ENCODE measurements at regions not wholly inside any gene's neighbourhood (a gene's known extent, or its start where the extent isn't known, plus 50 kb on each side); places are given as distances from the start of the nearest gene placed in this dataset.

DNA sequence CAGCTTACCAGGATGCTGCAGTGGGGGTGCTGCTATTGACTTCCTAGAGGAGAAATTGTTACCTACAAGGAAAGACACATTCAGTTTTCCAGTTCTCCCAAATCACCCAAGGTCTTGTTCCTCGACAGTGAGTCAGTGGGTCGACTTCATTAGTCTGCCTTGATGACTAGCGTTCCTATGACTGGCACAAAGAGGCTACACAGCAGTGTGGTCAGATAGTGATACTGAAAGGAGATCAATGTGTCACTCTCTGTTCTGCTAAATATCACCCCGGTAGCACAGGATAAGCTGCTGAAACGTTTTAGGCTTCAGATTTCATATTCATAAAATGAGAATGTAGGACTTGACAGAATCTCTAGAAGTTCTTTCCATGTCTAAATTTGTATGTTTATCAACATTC, 357.4 kb downstream of the LMX1A start:
- H3K9me3 Mint-ChIP-seq: peaks cover 0 to 20% (median 10%) of the 10 kb centered on the region in 5 donors
- Histone ChIP-seq H3K4me3 (ENCODE audit: low read length) (no peak overlapping the region), H3K27me3 (ENCODE audit: insufficient read depth, low read length, poor library complexity, severe bottlenecking) (no peaks in the 10 kb centered on the region), H3K4me1 (ENCODE audit: insufficient read depth, low read length) (no peaks in the 10 kb centered on the region), H3K9me3 (ENCODE audit: low read length) (no peaks in the 10 kb centered on the region), H3K36me3 (ENCODE audit: insufficient read depth, low read length) (no peaks in the 10 kb centered on the region), H3K27ac (ENCODE audit: low read depth, low read length) (no peak overlapping the region)
- ChIA-PET POLR2A (no interaction called here), CTCF (no interaction called here)
- H3K4me1 Mint-ChIP-seq: no peaks in the 10 kb centered on the region
- DNase-seq: no peak
- no peaks in the 10 kb centered on the region for H3K36me3 Mint-ChIP-seq
- no peaks in the 10 kb centered on the region for H3K27me3 Mint-ChIP-seq
- H3K27ac Mint-ChIP-seq: no peak overlapping the region
- no peak overlapping the region for H3K4me3 Mint-ChIP-seq

DNA sequence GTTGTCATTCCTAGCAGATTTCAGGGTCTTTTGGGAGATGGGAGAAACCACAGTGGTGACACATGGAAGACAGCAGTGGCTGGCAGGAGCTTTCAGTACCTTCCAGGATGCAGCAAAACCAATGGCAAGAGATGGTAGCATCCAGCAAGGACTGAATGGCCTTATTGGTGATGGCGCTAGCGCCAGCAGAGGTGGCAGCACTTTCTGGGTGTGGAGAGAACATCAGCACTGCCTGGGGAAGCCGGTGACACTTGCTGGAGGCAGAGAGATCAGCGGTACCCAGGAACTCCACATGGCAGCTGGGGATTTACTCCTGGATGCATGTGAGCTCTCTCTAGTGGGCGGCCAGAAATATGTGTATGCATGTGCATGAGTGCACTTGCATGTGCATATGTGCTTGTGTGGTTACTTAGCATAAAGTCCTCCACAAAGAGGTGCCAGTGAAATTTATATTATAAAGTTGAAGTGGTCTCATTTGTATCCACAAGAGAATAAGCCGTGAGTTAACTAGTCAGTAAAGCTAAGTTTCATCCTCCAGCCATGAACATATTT, 364.7 kb downstream of the LMX1A start:
- Mint-ChIP-seq H3K27me3 (no peaks in the 10 kb centered on the region), H3K27ac (no peak overlapping the region), H3K4me3 (no peak overlapping the region), H3K9me3 (peaks cover 0 to 8% (median 4%) of the 10 kb centered on the region in 5 donors), H3K4me1 (no peaks in the 10 kb centered on the region), H3K36me3 (no peaks in the 10 kb centered on the region)
- Histone ChIP-seq H3K36me3 (ENCODE audit: insufficient read depth, low read length) (no peaks in the 10 kb centered on the region), H3K27ac (ENCODE audit: low read depth, low read length) (no peak overlapping the region), H3K9me3 (ENCODE audit: low read length) (no peaks in the 10 kb centered on the region), H3K4me1 (ENCODE audit: insufficient read depth, low read length) (no peaks in the 10 kb centered on the region), H3K27me3 (ENCODE audit: insufficient read depth, low read length, poor library complexity, severe bottlenecking) (no peaks in the 10 kb centered on the region), H3K4me3 (ENCODE audit: low read length) (no peak overlapping the region)
- ChIA-PET CTCF (interaction anchor here (1.3 kb wide), 1 partner anchor 15 kb away, joined by 3 read pairs; no protein-coding TSS in a partner anchor), POLR2A (no interaction called here)
- no peak for DNase-seq

DNA sequence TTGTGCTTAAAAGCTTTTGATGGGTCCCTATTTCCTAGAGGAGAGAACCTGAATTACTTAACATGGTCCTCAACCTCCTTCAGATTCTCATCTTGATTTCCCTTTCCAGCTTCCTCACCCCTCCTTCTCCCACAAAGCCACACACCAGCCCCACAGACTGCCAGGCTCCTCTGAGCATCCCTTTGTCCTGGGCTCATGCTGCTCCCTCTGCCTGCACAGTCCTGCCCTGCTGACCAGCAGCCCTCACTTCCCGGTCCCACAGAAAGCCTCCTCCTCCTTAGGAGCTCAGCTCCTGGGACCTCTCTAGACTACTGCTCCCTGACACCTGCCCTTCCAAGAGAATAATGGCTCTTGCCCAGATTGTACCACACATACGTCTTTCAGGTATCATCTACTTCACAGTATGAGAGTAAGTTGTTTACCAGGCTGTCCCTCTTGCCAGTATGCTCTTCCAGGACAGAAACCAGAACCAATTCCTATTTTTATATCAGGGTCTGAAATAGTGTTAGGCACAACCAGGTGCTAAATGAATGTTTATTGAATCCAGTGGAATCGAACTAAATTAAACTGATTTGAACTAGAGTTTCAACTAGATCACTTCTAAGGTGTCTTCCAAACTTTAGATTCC, 373.4 kb downstream of the LMX1A start:
- Mint-ChIP-seq H3K9me3 (peaks cover 0 to 12% (median 5%) of the 10 kb centered on the region in 5 donors), H3K4me1 (no peaks in the 10 kb centered on the region), H3K36me3 (no peaks in the 10 kb centered on the region), H3K27ac (no peak overlapping the region), H3K4me3 (peak overlapping the region in 1 of 7 donors; percentile 45), H3K27me3 (peaks cover 0 to 2% of the 10 kb centered on the region in 2 donors)
- H3K4me1 ChIP-seq (ENCODE audit: insufficient read depth, low read length): no peaks in the 10 kb centered on the region
- H3K27me3 ChIP-seq (ENCODE audit: insufficient read depth, low read length, poor library complexity, severe bottlenecking): no peaks in the 10 kb centered on the region
- ChIA-PET POLR2A (no interaction called here), CTCF (no interaction called here)
- no peaks in the 10 kb centered on the region for H3K36me3 ChIP-seq (ENCODE audit: insufficient read depth, low read length)
- no peak for DNase-seq
- H3K4me3 ChIP-seq (ENCODE audit: low read length): no peak overlapping the region
- no peaks in the 10 kb centered on the region for H3K9me3 ChIP-seq (ENCODE audit: low read length)
- H3K27ac ChIP-seq (ENCODE audit: low read depth, low read length): no peak overlapping the region

- Histone ChIP-seq H3K27ac (ENCODE audit: low read depth, low read length) (no peak overlapping the region), H3K4me3 (ENCODE audit: low read length) (no peak overlapping the region), H3K4me1 (ENCODE audit: insufficient read depth, low read length) (no peaks in the 10 kb centered on the region), H3K27me3 (ENCODE audit: insufficient read depth, low read length, poor library complexity, severe bottlenecking) (no peaks in the 10 kb centered on the region), H3K36me3 (ENCODE audit: insufficient read depth, low read length) (no peaks in the 10 kb centered on the region), H3K9me3 (ENCODE audit: low read length) (no peaks in the 10 kb centered on the region)
- Mint-ChIP-seq H3K27me3 (peaks cover 0 to 2% of the 10 kb centered on the region in 2 donors), H3K4me1 (no peaks in the 10 kb centered on the region), H3K4me3 (no peak overlapping the region), H3K36me3 (no peaks in the 10 kb centered on the region), H3K27ac (no peak overlapping the region), H3K9me3 (peaks cover 0 to 12% (median 5%) of the 10 kb centered on the region in 5 donors)
- no peak for DNase-seq
- CTCF ChIA-PET: no interaction called here
- POLR2A ChIA-PET: no interaction called here
Observed at GRCh38 chr1:164982545-164982944, 374.0 kb downstream of the LMX1A start.

GRCh38 chr1:164977561-164977960, 379.0 kb downstream of the LMX1A start:
- Mint-ChIP-seq H3K36me3 (no peaks in the 10 kb centered on the region), H3K9me3 (peaks cover 0 to 9% (median 2%) of the 10 kb centered on the region in 5 donors), H3K4me1 (no peaks in the 10 kb centered on the region), H3K27me3 (no peaks in the 10 kb centered on the region), H3K4me3 (no peak overlapping the region), H3K27ac (no peak overlapping the region)
- Histone ChIP-seq H3K9me3 (ENCODE audit: low read length) (no peaks in the 10 kb centered on the region), H3K27me3 (ENCODE audit: insufficient read depth, low read length, poor library complexity, severe bottlenecking) (no peaks in the 10 kb centered on the region), H3K4me3 (ENCODE audit: low read length) (no peak overlapping the region), H3K36me3 (ENCODE audit: insufficient read depth, low read length) (no peaks in the 10 kb centered on the region), H3K27ac (ENCODE audit: low read depth, low read length) (no peak overlapping the region), H3K4me1 (ENCODE audit: insufficient read depth, low read length) (no peaks in the 10 kb centered on the region)
- CTCF ChIA-PET: no interaction called here
- POLR2A ChIA-PET: no interaction called here
- DNase-seq: no peak

DNA sequence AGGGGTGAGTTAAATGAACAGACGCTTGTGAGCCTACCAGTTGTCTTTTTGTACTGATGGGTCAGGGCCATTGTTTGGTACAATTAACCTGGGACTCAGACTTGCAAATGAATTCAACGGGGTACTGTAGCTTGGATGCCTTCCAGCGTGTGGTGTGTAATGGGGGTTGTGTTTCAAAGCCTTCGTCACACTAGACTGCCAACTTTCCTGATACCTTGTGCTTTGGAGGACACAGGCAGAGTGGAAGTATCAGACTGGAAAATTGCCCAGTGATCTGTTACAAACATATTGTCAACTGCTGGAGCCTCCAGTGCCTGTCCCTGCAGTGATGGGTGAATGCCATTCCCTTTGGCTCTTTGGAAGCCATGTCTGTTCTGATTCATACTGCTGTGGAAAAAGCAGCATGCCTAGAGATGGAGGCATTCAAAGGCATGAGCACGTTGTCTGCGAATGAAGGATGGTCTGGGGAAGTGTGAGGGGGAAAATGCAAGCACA, 384.5 kb downstream of the LMX1A start:
- H3K36me3 Mint-ChIP-seq: no peaks in the 10 kb centered on the region
- H3K9me3 ChIP-seq (ENCODE audit: low read length): no peaks in the 10 kb centered on the region
- no peak overlapping the region for H3K4me3 Mint-ChIP-seq
- peaks cover 2 to 15% (median 4%) of the 10 kb centered on the region in 5 donors for H3K9me3 Mint-ChIP-seq
- H3K36me3 ChIP-seq (ENCODE audit: insufficient read depth, low read length): no peaks in the 10 kb centered on the region
- no peak overlapping the region for H3K27ac ChIP-seq (ENCODE audit: low read depth, low read length)
- no peak overlapping the region for H3K27ac Mint-ChIP-seq
- DNase-seq: no peak
- H3K4me1 Mint-ChIP-seq: no peaks in the 10 kb centered on the region
- H3K27me3 Mint-ChIP-seq: no peaks in the 10 kb centered on the region
- H3K4me1 ChIP-seq (ENCODE audit: insufficient read depth, low read length): no peaks in the 10 kb centered on the region
- CTCF ChIA-PET: interaction anchor here (0.7 kb wide), 1 partner anchor 41 kb away, joined by 3 read pairs; no protein-coding TSS in a partner anchor
- POLR2A ChIA-PET: no interaction called here
- no peak overlapping the region for H3K4me3 ChIP-seq (ENCODE audit: low read length)
- no peaks in the 10 kb centered on the region for H3K27me3 ChIP-seq (ENCODE audit: insufficient read depth, low read length, poor library complexity, severe bottlenecking)

GRCh38 chr1:164971391-164971790, 385.1 kb downstream of the LMX1A start:
- H3K4me3 ChIP-seq (ENCODE audit: low read length): no peak overlapping the region
- H3K27me3 ChIP-seq (ENCODE audit: insufficient read depth, low read length, poor library complexity, severe bottlenecking): no peaks in the 10 kb centered on the region
- H3K27me3 Mint-ChIP-seq: no peaks in the 10 kb centered on the region
- no peaks in the 10 kb centered on the region for H3K36me3 ChIP-seq (ENCODE audit: insufficient read depth, low read length)
- H3K27ac Mint-ChIP-seq: no peak overlapping the region
- no peak overlapping the region for H3K4me3 Mint-ChIP-seq
- no peak for DNase-seq
- POLR2A ChIA-PET: no interaction called here
- H3K36me3 Mint-ChIP-seq: no peaks in the 10 kb centered on the region
- no peaks in the 10 kb centered on the region for H3K9me3 ChIP-seq (ENCODE audit: low read length)
- peaks cover 2 to 15% (median 4%) of the 10 kb centered on the region in 5 donors for H3K9me3 Mint-ChIP-seq
- CTCF ChIA-PET: interaction anchor here (0.7 kb wide), 1 partner anchor 40 kb away, joined by 3 read pairs; no protein-coding TSS in a partner anchor
- no peaks in the 10 kb centered on the region for H3K4me1 ChIP-seq (ENCODE audit: insufficient read depth, low read length)
- no peaks in the 10 kb centered on the region for H3K4me1 Mint-ChIP-seq
- no peak overlapping the region for H3K27ac ChIP-seq (ENCODE audit: low read depth, low read length)

DNA sequence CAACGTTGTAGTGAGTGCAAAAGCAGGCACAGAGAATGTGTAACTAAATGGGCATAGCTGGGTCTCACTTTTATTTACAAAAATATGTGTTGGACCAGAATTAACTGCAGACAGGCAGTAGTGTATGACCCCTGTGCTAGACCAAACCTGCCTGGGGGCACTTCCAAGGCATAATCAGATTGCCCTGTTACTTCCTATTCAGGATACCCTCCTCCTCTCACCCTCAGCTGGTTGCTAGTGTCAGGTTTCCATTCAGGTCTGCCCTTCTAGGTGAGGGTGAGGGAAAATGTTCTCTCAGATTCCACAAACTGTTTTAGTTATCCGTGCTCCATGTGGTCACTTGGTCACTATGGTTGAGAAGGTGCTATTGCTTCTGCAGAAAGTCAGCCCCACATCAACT, 387.3 kb downstream of the LMX1A start:
- no peak overlapping the region for H3K27ac ChIP-seq (ENCODE audit: low read depth, low read length)
- Mint-ChIP-seq H3K36me3 (no peaks in the 10 kb centered on the region), H3K4me1 (no peaks in the 10 kb centered on the region), H3K27ac (no peak overlapping the region), H3K27me3 (no peaks in the 10 kb centered on the region), H3K9me3 (peaks cover under 1 to 15% (median 7%) of the 10 kb centered on the region in 5 donors), H3K4me3 (no peak overlapping the region)
- H3K27me3 ChIP-seq (ENCODE audit: insufficient read depth, low read length, poor library complexity, severe bottlenecking): no peaks in the 10 kb centered on the region
- no peaks in the 10 kb centered on the region for H3K9me3 ChIP-seq (ENCODE audit: low read length)
- POLR2A ChIA-PET: no interaction called here
- DNase-seq: no peak
- no peaks in the 10 kb centered on the region for H3K4me1 ChIP-seq (ENCODE audit: insufficient read depth, low read length)
- no peaks in the 10 kb centered on the region for H3K36me3 ChIP-seq (ENCODE audit: insufficient read depth, low read length)
- CTCF ChIA-PET: no interaction called here
- H3K4me3 ChIP-seq (ENCODE audit: low read length): no peak overlapping the region
